Effector memory CD4-positive, alpha-beta T cell (primary cell): ENCODE measurements at regions not wholly inside any gene's neighbourhood (a gene's known extent, or its start where the extent isn't known, plus 50 kb on each side); places are given as distances from the start of the nearest gene placed in this dataset.

Experiments
- DNase-seq, 3 donors: peaks; one replicate each; pipeline ENCODE4 v3.0.0-alpha.2; 2020
- H3K27ac ChIP-seq: 2 replicates; pipeline ENCODE4 v1.7.0; 2013; ENCODE audit warnings: mild to moderate bottlenecking, low read length, moderate library complexity; ENCODE audit not compliant: insufficient read depth, poor library complexity, severe bottlenecking
- H3K27me3 ChIP-seq: replicated peaks from 2 replicates; pipeline ENCODE4 v1.7.0; 2013; ENCODE audit warnings: mild to moderate bottlenecking, low read length; ENCODE audit not compliant: insufficient read depth, control insufficient read depth, poor library complexity, severe bottlenecking
- H3K36me3 ChIP-seq: 2 replicates; pipeline ENCODE4 v1.7.0; 2013; ENCODE audit warnings: mild to moderate bottlenecking, low read length, moderate library complexity; ENCODE audit not compliant: control insufficient read depth, insufficient read depth
- H3K4me1 ChIP-seq: 2 replicates; pipeline ENCODE4 v1.7.0; 2013; ENCODE audit warnings: low read length, mild to moderate bottlenecking; ENCODE audit not compliant: control insufficient read depth, insufficient read depth, poor library complexity, severe bottlenecking
- H3K4me3 ChIP-seq: 2 replicates; pipeline ENCODE4 v1.7.0; 2013; ENCODE audit warnings: low read length, low read depth, mild to moderate bottlenecking; ENCODE audit not compliant: insufficient read depth, poor library complexity, severe bottlenecking
- H3K9me3 ChIP-seq: 2 replicates; pipeline ENCODE4 v1.7.0; 2013; ENCODE audit warnings: mild to moderate bottlenecking, low read length, moderate library complexity; ENCODE audit not compliant: control insufficient read depth

- no peaks in the 10 kb centered on the region for H3K36me3 ChIP-seq
- H3K27me3 ChIP-seq: no peaks in the 10 kb centered on the region
- H3K9me3 ChIP-seq: no peaks in the 10 kb centered on the region
- no peak for DNase-seq
- no peak overlapping the region for H3K27ac ChIP-seq
- no peak overlapping the region for H3K4me3 ChIP-seq
- no peaks in the 10 kb centered on the region for H3K4me1 ChIP-seq
These were observed 151.8 kb upstream of the SLC27A6 start for GRCh38 chr5:128813317-128814070.

GRCh38 chr5:128815201-128815600 lies 150.1 kb upstream of the SLC27A6 start:
- H3K27ac ChIP-seq: no peak overlapping the region
- no peaks in the 10 kb centered on the region for H3K4me1 ChIP-seq
- no peaks in the 10 kb centered on the region for H3K36me3 ChIP-seq
- no peak for DNase-seq
- no peak overlapping the region for H3K4me3 ChIP-seq
- H3K9me3 ChIP-seq: no peaks in the 10 kb centered on the region
- no peaks in the 10 kb centered on the region for H3K27me3 ChIP-seq

- Histone ChIP-seq H3K4me3 (no peak overlapping the region), H3K27me3 (no peaks in the 10 kb centered on the region), H3K36me3 (no peaks in the 10 kb centered on the region), H3K4me1 (no peaks in the 10 kb centered on the region), H3K9me3 (no peaks in the 10 kb centered on the region), H3K27ac (no peak overlapping the region)
- DNase-seq: no peak
These were observed 139.5 kb upstream of the SLC27A6 start for GRCh38 chr5:128825826-128826225.

- no peaks in the 10 kb centered on the region for H3K27me3 ChIP-seq
- no peaks in the 10 kb centered on the region for H3K9me3 ChIP-seq
- no peak overlapping the region for H3K27ac ChIP-seq
- DNase-seq: no peak
- no peaks in the 10 kb centered on the region for H3K36me3 ChIP-seq
- no peaks in the 10 kb centered on the region for H3K4me1 ChIP-seq
- H3K4me3 ChIP-seq: no peak overlapping the region
These were observed 139.0 kb upstream of the SLC27A6 start for GRCh38 chr5:128826275-128826674.

GRCh38 chr5:128836571-128836970 lies 128.7 kb upstream of the SLC27A6 start:
- Histone ChIP-seq H3K27ac (no peak overlapping the region), H3K4me1 (no peaks in the 10 kb centered on the region)

GRCh38 chr5:128838623-128839022 lies 126.7 kb upstream of the SLC27A6 start:
- no peaks in the 10 kb centered on the region for H3K36me3 ChIP-seq
- no peak overlapping the region for H3K27ac ChIP-seq
- H3K4me3 ChIP-seq: no peak overlapping the region
- H3K9me3 ChIP-seq: no peaks in the 10 kb centered on the region
- H3K4me1 ChIP-seq: no peaks in the 10 kb centered on the region
- H3K27me3 ChIP-seq: no peaks in the 10 kb centered on the region
- no peak for DNase-seq

More at GRCh38 chr5:128836571-128836970, 128.7 kb upstream of the SLC27A6 start:
- Histone ChIP-seq H3K9me3 (no peaks in the 10 kb centered on the region), H3K36me3 (no peaks in the 10 kb centered on the region), H3K4me3 (no peak overlapping the region), H3K27me3 (no peaks in the 10 kb centered on the region)
- no peak for DNase-seq

- Histone ChIP-seq H3K27ac (no peak overlapping the region), H3K4me1 (no peaks in the 10 kb centered on the region), H3K36me3 (no peaks in the 10 kb centered on the region), H3K27me3 (no peaks in the 10 kb centered on the region), H3K9me3 (no peaks in the 10 kb centered on the region), H3K4me3 (no peak overlapping the region)
- DNase-seq: no peak
These were observed 123.0 kb upstream of the SLC27A6 start for GRCh38 chr5:128842241-128842640.

- Histone ChIP-seq H3K27me3 (no peaks in the 10 kb centered on the region), H3K36me3 (no peaks in the 10 kb centered on the region), H3K27ac (no peak overlapping the region), H3K4me3 (no peak overlapping the region), H3K4me1 (no peaks in the 10 kb centered on the region), H3K9me3 (no peaks in the 10 kb centered on the region)
- no peak for DNase-seq
These were observed 120.8 kb upstream of the SLC27A6 start for GRCh38 chr5:128844354-128844923.

- DNase-seq: no peak
- no peak overlapping the region for H3K4me3 ChIP-seq
- no peaks in the 10 kb centered on the region for H3K4me1 ChIP-seq
- no peaks in the 10 kb centered on the region for H3K9me3 ChIP-seq
- no peak overlapping the region for H3K27ac ChIP-seq
- H3K27me3 ChIP-seq: no peaks in the 10 kb centered on the region
- H3K36me3 ChIP-seq: no peaks in the 10 kb centered on the region
These were observed 115.2 kb upstream of the SLC27A6 start for GRCh38 chr5:128850049-128850448.

GRCh38 chr5:128854931-128855330 lies 110.4 kb upstream of the SLC27A6 start:
- Histone ChIP-seq H3K9me3 (no peaks in the 10 kb centered on the region), H3K27me3 (no peaks in the 10 kb centered on the region), H3K4me3 (no peak overlapping the region), H3K27ac (no peak overlapping the region), H3K36me3 (no peaks in the 10 kb centered on the region), H3K4me1 (no peaks in the 10 kb centered on the region)
- DNase-seq: no peak
